GM12878 (cell line): ENCODE measurements at regions not wholly inside any gene's neighbourhood (a gene's known extent, or its start where the extent isn't known, plus 50 kb on each side); places are given as distances from the start of the nearest gene placed in this dataset.

Experiments
- ATAC-seq: fragments of 200-7000 bp; cut with Tn5 transposase; 3 replicates; pipeline ENCODE4 v1.9.1; 2020; ENCODE audit warnings: mild to moderate bottlenecking, moderate library complexity
- BruUV-seq: library from RNA; stranded (reverse); fragments of 400-500 nt; replicated peaks from 2 replicates; lab custom pipeline; 2021; lab: Mats Ljungman, UMichigan
- CTCF ChIA-PET: fragments of 300-600 bp; sonication (Branson Sonifier 250); formaldehyde crosslinking; extraction: SDS; loops from one replicate; lab custom pipeline; 2021; ENCODE audit warnings: inconsistent platforms; lab: Yijun Ruan, JAX
- POLR2A ChIA-PET: fragments of 350-600 bp; formaldehyde crosslinking; extraction: SDS; loops from one replicate; lab custom pipeline; 2021; ENCODE audit warnings: inconsistent platforms; lab: Charles Lee
- RAD21 ChIA-PET: fragments of 300-600 bp; sonication (Branson Sonifier 250); formaldehyde crosslinking; loops from one replicate; lab custom pipeline; 2023; ENCODE audit warnings: antibody characterized with exemption; ENCODE audit not compliant: unreplicated experiment; lab: Charles Lee
- SMC1A ChIA-PET: fragments of 300-600 bp; sonication (Branson Sonifier 250); formaldehyde crosslinking; loops from one replicate; lab custom pipeline; 2023; ENCODE audit not compliant: unreplicated experiment, uncharacterized antibody; lab: Charles Lee
- DNase-seq: peaks from one replicate; pipeline ENCODE4 v3.0.0-alpha.2; 2011; ENCODE audit warnings: low read depth, low spot score
- FAIRE-seq: peaks from 3 replicates; lab custom pipeline; 2011; peaks lifted over from hg19 to GRCh38; lab: Jason Lieb, UNC
- H2AFZ ChIP-seq: 2 replicates; pipeline ENCODE4 v1.6.0; 2011; ENCODE audit warnings: low read depth, low read length, control low read depth; ENCODE audit not compliant: control insufficient read depth
- H3K27ac ChIP-seq: 2 replicates; pipeline ENCODE4 v1.5.1; 2011; ENCODE audit warnings: control low read depth; ENCODE audit not compliant: control insufficient read depth, insufficient read depth
- H3K27me3 ChIP-seq, 2 experiments: replicated peaks in 1 of 2; 2 replicates each; pipeline versions ENCODE4 v1.6.0 to v1.6.1; 2011; ENCODE audit warnings: low read length in 1 of 2; ENCODE audit not compliant: control insufficient read depth in 2 of 2, insufficient read depth in 2 of 2
- H3K36me3 ChIP-seq, 2 experiments: 2 replicates each; pipeline ENCODE4 v1.5.1; 2011; ENCODE audit warnings: low read length in 1 of 2; ENCODE audit not compliant: control insufficient read depth in 2 of 2, insufficient read depth in 2 of 2
- H3K4me1 ChIP-seq: 2 replicates; pipeline ENCODE4 v1.6.1; 2011; ENCODE audit warnings: mild to moderate bottlenecking, low read length, moderate library complexity, mixed read lengths; ENCODE audit not compliant: control insufficient read depth, insufficient read depth
- H3K4me2 ChIP-seq: 2 replicates; pipeline ENCODE4 v1.6.0; 2011; ENCODE audit warnings: control low read depth; ENCODE audit not compliant: control insufficient read depth, insufficient read depth
- H3K4me3 ChIP-seq: fragments of 200-600 bp; sonication (generic); 2 replicates; pipeline ENCODE4 v1.5.1; 2016
- H3K79me2 ChIP-seq: 2 replicates; pipeline ENCODE4 v1.6.0; 2011; ENCODE audit warnings: low read length; ENCODE audit not compliant: control insufficient read depth, insufficient read depth
- H3K9ac ChIP-seq: 2 replicates; pipeline ENCODE4 v1.8.0; 2011; ENCODE audit warnings: low read length, control low read depth, mixed read lengths; ENCODE audit not compliant: control insufficient read depth, insufficient read depth
- H3K9me3 ChIP-seq: replicated peaks from 3 replicates; pipeline ENCODE4 v1.5.1; 2011; ENCODE audit warnings: mild to moderate bottlenecking, low read length; ENCODE audit not compliant: control insufficient read depth, insufficient read depth
- H4K20me1 ChIP-seq: 2 replicates; pipeline ENCODE4 v1.6.0; 2011; ENCODE audit not compliant: control insufficient read depth, insufficient read depth
- ETV6 ChIP-seq, 2 experiments: fragments of 450-650 bp in 1 of 2; IDR thresholded peaks in 1 of 2; conservative IDR thresholded peaks in 1 of 2; 2 replicates each; pipeline ENCODE4 v1.6.1; 2014; ENCODE audit warnings: antibody characterized with exemption in 1 of 2, borderline replicate concordance in 1 of 2, low read depth in 1 of 2, mild to moderate bottlenecking in 1 of 2, moderate library complexity in 1 of 2
- NR2C1 ChIP-seq: fragments of 450-650 bp; IDR thresholded peaks from 2 replicates; pipeline ENCODE4 v1.6.1; 2017; ENCODE audit warnings: antibody characterized with exemption, mild to moderate bottlenecking, moderate library complexity
- POLR2A ChIP-seq: IDR thresholded peaks from 2 replicates; pipeline ENCODE4 v1.6.1; 2011; ENCODE audit warnings: low read depth, mild to moderate bottlenecking, low read length
- RAD21 ChIP-seq: IDR thresholded peaks from 2 replicates; pipeline ENCODE4 v1.6.1; 2011; ENCODE audit warnings: mild to moderate bottlenecking, low read depth, low read length, moderate library complexity; ENCODE audit not compliant: insufficient read depth
- SREBF1 ChIP-seq: IDR thresholded peaks from 2 replicates; pipeline ENCODE4 v1.6.1; 2012; ENCODE audit warnings: mild to moderate bottlenecking, low read length
- ZNF622 ChIP-seq: fragments of 450-650 bp; IDR thresholded peaks from 2 replicates; pipeline ENCODE4 v1.6.1; 2017; ENCODE audit warnings: mild to moderate bottlenecking, inconsistent platforms
- WGBS: methylation state at CpG from one replicate; pipeline ENCODE4 v1.1.6; 2016; ENCODE audit warnings: low lambda C conversion rate; ENCODE audit not compliant: insufficient replicate concordance, insufficient coverage; ENCODE audit errors: missing lambda C conversion rate; 5-methylcytosine and 5-hydroxymethylcytosine counted together
- in situ Hi-C: fragments of 300-500 bp; cut with MboI; formaldehyde crosslinking; loops from 9 replicates; pipeline ENCODE4 v1.14.3; 2018; ENCODE audit warnings: mixed read lengths
- intact Hi-C: fragments of 100-400 bp; cut with micrococcal nuclease; formaldehyde crosslinking; loops from one replicate; pipeline ENCODE4 v1.14.2; 2022; ENCODE audit not compliant: unreplicated experiment
- TF ChIP-seq, protein P1 (sequence below): fragments of 450-650 bp; IDR thresholded peaks from 2 replicates; pipeline ENCODE4 v1.6.1; 2016; ENCODE audit warnings: mild to moderate bottlenecking, moderate library complexity, borderline replicate concordance
- TF ChIP-seq, protein P2 (sequence below): IDR thresholded peaks from 2 replicates; pipeline ENCODE4 v1.6.1; 2012; ENCODE audit warnings: improper control_type of control experiment, low read depth, low read length; ENCODE audit not compliant: insufficient replicate concordance

DNA sequence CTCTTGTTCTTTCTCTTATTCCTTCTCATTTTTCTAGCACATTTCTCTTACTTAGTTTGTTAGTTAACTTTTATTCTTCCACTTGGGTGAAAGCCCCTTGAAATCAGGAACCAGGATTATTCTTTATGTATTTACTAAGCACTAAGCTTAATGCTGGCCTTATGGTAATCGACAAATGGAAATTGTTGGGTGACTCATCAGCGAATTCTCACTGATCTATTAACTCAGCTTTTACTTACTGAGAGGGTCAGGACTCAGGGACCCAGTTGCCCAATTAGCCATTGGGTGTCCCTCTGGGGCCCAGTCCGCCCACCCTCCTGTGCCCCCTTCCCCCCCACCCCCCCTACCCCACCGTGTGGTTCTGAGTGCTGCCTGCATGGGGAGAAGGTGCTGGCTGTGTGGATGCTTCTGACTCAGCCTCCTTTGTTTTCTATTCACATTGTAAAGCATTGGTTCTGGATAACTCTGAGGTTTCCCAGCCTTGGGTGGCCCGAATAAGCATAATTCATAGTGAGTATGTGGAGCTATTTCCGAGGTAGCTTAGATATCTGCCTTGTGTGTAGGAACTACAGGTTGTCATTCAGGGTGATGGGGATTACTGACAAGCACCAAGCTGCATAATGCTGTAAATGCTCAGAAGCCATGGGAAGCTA lies 240.9 kb downstream of the FGF9 start:
- DNase-seq (no peak), FAIRE-seq (no peak), ATAC-seq (no peak)
- POLR2A ChIA-PET = no interaction called here
- H3K79me2 ChIP-seq = no peaks in the 10 kb centered on the region
- SMC1A ChIA-PET = interaction anchor here (0.9 to 1.1 kb wide), 2 partner anchors 620 to 875 kb away, joined by 3 to 4 read pairs; no protein-coding TSS in a partner anchor
- RAD21 ChIA-PET = no interaction called here
- H3K4me2 ChIP-seq = no peak overlapping the region
- H3K9ac ChIP-seq = no peak overlapping the region
- intact Hi-C loops (no loop called here), in situ Hi-C loops (no loop called here)
- no peak overlapping the region for H2AFZ ChIP-seq
- WGBS = 25% methylated on average over 5 of the region's 6 CpGs
- H3K4me3 ChIP-seq = no peak overlapping the region
- BruUV-seq = no TSS peak
- H3K27me3 ChIP-seq = no peaks in the 10 kb centered on the region
- no peaks in the 10 kb centered on the region for H3K9me3 ChIP-seq
- H3K36me3 ChIP-seq = no peaks in the 10 kb centered on the region
- no peaks in the 10 kb centered on the region for H3K4me1 ChIP-seq
- no peak overlapping the region for H3K27ac ChIP-seq
- no peak for TF ChIP-seq RAD21
- TF ChIP-seq ETV6 (conservative IDR thresholded peaks at IDR 0.05 in 1 of 2, IDR thresholded peaks at IDR 0.05 in 1 of 2; ENCODE audit: borderline replicate concordance in 1 of 2, low read depth in 1 of 2) = no peak
- TF ChIP-seq SREBF1 = no peak
- TF ChIP-seq, protein P1, sequence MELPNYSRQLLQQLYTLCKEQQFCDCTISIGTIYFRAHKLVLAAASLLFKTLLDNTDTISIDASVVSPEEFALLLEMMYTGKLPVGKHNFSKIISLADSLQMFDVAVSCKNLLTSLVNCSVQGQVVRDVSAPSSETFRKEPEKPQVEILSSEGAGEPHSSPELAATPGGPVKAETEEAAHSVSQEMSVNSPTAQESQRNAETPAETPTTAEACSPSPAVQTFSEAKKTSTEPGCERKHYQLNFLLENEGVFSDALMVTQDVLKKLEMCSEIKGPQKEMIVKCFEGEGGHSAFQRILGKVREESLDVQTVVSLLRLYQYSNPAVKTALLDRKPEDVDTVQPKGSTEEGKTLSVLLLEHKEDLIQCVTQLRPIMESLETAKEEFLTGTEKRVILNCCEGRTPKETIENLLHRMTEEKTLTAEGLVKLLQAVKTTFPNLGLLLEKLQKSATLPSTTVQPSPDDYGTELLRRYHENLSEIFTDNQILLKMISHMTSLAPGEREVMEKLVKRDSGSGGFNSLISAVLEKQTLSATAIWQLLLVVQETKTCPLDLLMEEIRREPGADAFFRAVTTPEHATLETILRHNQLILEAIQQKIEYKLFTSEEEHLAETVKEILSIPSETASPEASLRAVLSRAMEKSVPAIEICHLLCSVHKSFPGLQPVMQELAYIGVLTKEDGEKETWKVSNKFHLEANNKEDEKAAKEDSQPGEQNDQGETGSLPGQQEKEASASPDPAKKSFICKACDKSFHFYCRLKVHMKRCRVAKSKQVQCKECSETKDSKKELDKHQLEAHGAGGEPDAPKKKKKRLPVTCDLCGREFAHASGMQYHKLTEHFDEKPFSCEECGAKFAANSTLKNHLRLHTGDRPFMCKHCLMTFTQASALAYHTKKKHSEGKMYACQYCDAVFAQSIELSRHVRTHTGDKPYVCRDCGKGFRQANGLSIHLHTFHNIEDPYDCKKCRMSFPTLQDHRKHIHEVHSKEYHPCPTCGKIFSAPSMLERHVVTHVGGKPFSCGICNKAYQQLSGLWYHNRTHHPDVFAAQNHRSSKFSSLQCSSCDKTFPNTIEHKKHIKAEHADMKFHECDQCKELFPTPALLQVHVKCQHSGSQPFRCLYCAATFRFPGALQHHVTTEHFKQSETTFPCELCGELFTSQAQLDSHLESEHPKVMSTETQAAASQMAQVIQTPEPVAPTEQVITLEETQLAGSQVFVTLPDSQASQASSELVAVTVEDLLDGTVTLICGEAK = no peak
- no peak for TF ChIP-seq NR2C1
- no peak for TF ChIP-seq ZNF622
- no peak for TF ChIP-seq POLR2A
- TF ChIP-seq, protein P2, sequence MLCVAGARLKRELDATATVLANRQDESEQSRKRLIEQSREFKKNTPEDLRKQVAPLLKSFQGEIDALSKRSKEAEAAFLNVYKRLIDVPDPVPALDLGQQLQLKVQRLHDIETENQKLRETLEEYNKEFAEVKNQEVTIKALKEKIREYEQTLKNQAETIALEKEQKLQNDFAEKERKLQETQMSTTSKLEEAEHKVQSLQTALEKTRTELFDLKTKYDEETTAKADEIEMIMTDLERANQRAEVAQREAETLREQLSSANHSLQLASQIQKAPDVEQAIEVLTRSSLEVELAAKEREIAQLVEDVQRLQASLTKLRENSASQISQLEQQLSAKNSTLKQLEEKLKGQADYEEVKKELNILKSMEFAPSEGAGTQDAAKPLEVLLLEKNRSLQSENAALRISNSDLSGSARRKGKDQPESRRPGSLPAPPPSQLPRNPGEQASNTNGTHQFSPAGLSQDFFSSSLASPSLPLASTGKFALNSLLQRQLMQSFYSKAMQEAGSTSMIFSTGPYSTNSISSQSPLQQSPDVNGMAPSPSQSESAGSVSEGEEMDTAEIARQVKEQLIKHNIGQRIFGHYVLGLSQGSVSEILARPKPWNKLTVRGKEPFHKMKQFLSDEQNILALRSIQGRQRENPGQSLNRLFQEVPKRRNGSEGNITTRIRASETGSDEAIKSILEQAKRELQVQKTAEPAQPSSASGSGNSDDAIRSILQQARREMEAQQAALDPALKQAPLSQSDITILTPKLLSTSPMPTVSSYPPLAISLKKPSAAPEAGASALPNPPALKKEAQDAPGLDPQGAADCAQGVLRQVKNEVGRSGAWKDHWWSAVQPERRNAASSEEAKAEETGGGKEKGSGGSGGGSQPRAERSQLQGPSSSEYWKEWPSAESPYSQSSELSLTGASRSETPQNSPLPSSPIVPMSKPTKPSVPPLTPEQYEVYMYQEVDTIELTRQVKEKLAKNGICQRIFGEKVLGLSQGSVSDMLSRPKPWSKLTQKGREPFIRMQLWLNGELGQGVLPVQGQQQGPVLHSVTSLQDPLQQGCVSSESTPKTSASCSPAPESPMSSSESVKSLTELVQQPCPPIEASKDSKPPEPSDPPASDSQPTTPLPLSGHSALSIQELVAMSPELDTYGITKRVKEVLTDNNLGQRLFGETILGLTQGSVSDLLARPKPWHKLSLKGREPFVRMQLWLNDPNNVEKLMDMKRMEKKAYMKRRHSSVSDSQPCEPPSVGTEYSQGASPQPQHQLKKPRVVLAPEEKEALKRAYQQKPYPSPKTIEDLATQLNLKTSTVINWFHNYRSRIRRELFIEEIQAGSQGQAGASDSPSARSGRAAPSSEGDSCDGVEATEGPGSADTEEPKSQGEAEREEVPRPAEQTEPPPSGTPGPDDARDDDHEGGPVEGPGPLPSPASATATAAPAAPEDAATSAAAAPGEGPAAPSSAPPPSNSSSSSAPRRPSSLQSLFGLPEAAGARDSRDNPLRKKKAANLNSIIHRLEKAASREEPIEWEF = no peak
- CTCF ChIA-PET = interaction anchor here (0.9 to 3.8 kb wide), 4 partner anchors 150 to 374 kb away, joined by 3 to 22 read pairs (median 4); no protein-coding TSS in a partner anchor
- H4K20me1 ChIP-seq = no peaks in the 10 kb centered on the region
